BLaER1 treated with 17β-estradiol and CSF1 and Interleukin-3, amounts not matched to agents 10 nM and 100 nM (cell line): ENCODE measurements at regions not wholly inside any gene's neighbourhood (a gene's known extent, or its start where the extent isn't known, plus 50 kb on each side); places are given as distances from the start of the nearest gene placed in this dataset.

ENCODE experiments used
- H3K27ac ChIP-seq, 11 experiments: shearing (Covaris generic); formaldehyde crosslinking; 2 replicates each; pipeline ENCODE4 v1.8.1; 2022
- H3K27me3 ChIP-seq, 11 experiments: shearing (Covaris generic); formaldehyde crosslinking; 2 replicates each; pipeline ENCODE4 v1.8.1; 2022
- H3K36me3 ChIP-seq, 11 experiments: shearing (Covaris generic); formaldehyde crosslinking; 2 replicates each; pipeline ENCODE4 v1.8.1; 2022
- H3K4me1 ChIP-seq, 10 experiments: shearing (Covaris generic); formaldehyde crosslinking; 2 replicates each; pipeline ENCODE4 v1.8.1; 2022
- H3K4me2 ChIP-seq, 11 experiments: shearing (Covaris generic); formaldehyde crosslinking; 2 replicates each; pipeline ENCODE4 v1.8.1; 2022
- H3K4me3 ChIP-seq, 10 experiments: shearing (Covaris generic); formaldehyde crosslinking; 2 replicates each; pipeline ENCODE4 v1.8.1; 2022
- H3K9ac ChIP-seq, 11 experiments: shearing (Covaris generic); formaldehyde crosslinking; 2 replicates each; pipeline ENCODE4 v1.8.1; 2022
- H3K9me3 ChIP-seq, 11 experiments: shearing (Covaris generic); formaldehyde crosslinking; replicated peaks in 1 of 11; 2 replicates each; pipeline ENCODE4 v1.8.1; 2022
- H4K20me1 ChIP-seq, 11 experiments: shearing (Covaris generic); formaldehyde crosslinking; 2 replicates each; pipeline ENCODE4 v1.8.1; 2022
- Cebpa-rat ChIP-seq, 11 experiments: shearing (Covaris generic); IDR thresholded peaks; 2 replicates each; pipeline ENCODE4 v1.8.1; 2022

- H3K27ac ChIP-seq: no peak overlapping the region
- H3K9me3 ChIP-seq: peaks cover 0 to 11% (median 4%) of the 10 kb centered on the region in 11 experiments; a peak in 5 of 22 replicates
- H3K4me2 ChIP-seq: no peak overlapping the region
- TF ChIP-seq Cebpa-rat (IDR thresholded peaks at IDR 0.05): no peak
- no peaks in the 10 kb centered on the region for H4K20me1 ChIP-seq
- H3K9ac ChIP-seq: no peak overlapping the region
- no peaks in the 10 kb centered on the region for H3K4me1 ChIP-seq
- H3K4me3 ChIP-seq: no peak overlapping the region
- H3K27me3 ChIP-seq: no peaks in the 10 kb centered on the region
- no peaks in the 10 kb centered on the region for H3K36me3 ChIP-seq
Measured at GRCh38 chr9:78505546-78505945, 208.6 kb downstream of the PSAT1 start.

- Histone ChIP-seq H3K27ac (no peak overlapping the region), H3K4me3 (no peak overlapping the region), H3K4me2 (no peak overlapping the region), H3K27me3 (no peaks in the 10 kb centered on the region), H4K20me1 (no peaks in the 10 kb centered on the region), H3K9me3 (peaks cover 0 to 11% (median 5%) of the 10 kb centered on the region in 11 experiments; a peak in 7 of 22 replicates), H3K9ac (no peak overlapping the region), H3K4me1 (no peaks in the 10 kb centered on the region), H3K36me3 (no peaks in the 10 kb centered on the region)
- TF ChIP-seq Cebpa-rat (IDR thresholded peaks at IDR 0.05): no peak
Measured at GRCh38 chr9:78507037-78507436, 210.1 kb downstream of the PSAT1 start.

- peaks cover 0 to 9% (median 3%) of the 10 kb centered on the region in 11 experiments; a peak in 8 of 22 replicates for H3K9me3 ChIP-seq
- H4K20me1 ChIP-seq: no peaks in the 10 kb centered on the region
- H3K9ac ChIP-seq: no peak overlapping the region
- H3K4me1 ChIP-seq: no peaks in the 10 kb centered on the region
- H3K4me3 ChIP-seq: no peak overlapping the region
- TF ChIP-seq Cebpa-rat (IDR thresholded peaks at IDR 0.05): no peak
- no peaks in the 10 kb centered on the region for H3K36me3 ChIP-seq
- H3K4me2 ChIP-seq: no peak overlapping the region
- H3K27me3 ChIP-seq: no peaks in the 10 kb centered on the region
- no peak overlapping the region for H3K27ac ChIP-seq
Measured at GRCh38 chr9:78510035-78510434, 213.1 kb downstream of the PSAT1 start.

- peaks cover 18 to 27% (median 19%) of the 10 kb centered on the region in 11 experiments for H3K9me3 ChIP-seq
- H4K20me1 ChIP-seq: no peaks in the 10 kb centered on the region
- H3K9ac ChIP-seq: no peak overlapping the region
Measured at GRCh38 chr9:78515108-78515507, 218.2 kb downstream of the PSAT1 start.

GRCh38 chr9:78519786-78520185, 222.9 kb downstream of the PSAT1 start:
- Histone ChIP-seq H3K4me3 (no peak overlapping the region), H3K27me3 (no peaks in the 10 kb centered on the region), H3K9ac (no peak overlapping the region), H3K36me3 (peaks cover 0 to 5% (median 0%) of the 10 kb centered on the region in 11 experiments; a peak in 1 of 22 replicates), H4K20me1 (no peaks in the 10 kb centered on the region), H3K4me1 (no peaks in the 10 kb centered on the region), H3K9me3 (peaks cover 32 to 47% (median 36%) of the 10 kb centered on the region in 11 experiments), H3K27ac (no peak overlapping the region), H3K4me2 (no peak overlapping the region)
- TF ChIP-seq Cebpa-rat (IDR thresholded peaks at IDR 0.05): no peak

More at GRCh38 chr9:78515108-78515507, 218.2 kb downstream of the PSAT1 start:
- Histone ChIP-seq H3K4me2 (no peak overlapping the region), H3K4me1 (no peaks in the 10 kb centered on the region), H3K27ac (no peak overlapping the region), H3K36me3 (peaks cover 0 to 1% (median 0%) of the 10 kb centered on the region in 11 experiments; a peak in 1 of 22 replicates), H3K4me3 (no peak overlapping the region), H3K27me3 (no peaks in the 10 kb centered on the region)
- TF ChIP-seq Cebpa-rat (IDR thresholded peaks at IDR 0.05): no peak

- Histone ChIP-seq H3K9me3 (peaks cover 32 to 43% (median 36%) of the 10 kb centered on the region in 11 experiments), H3K27ac (no peak overlapping the region), H3K4me3 (no peak overlapping the region), H3K27me3 (no peaks in the 10 kb centered on the region), H3K36me3 (peaks cover 0 to 5% (median 0%) of the 10 kb centered on the region in 11 experiments; a peak in 1 of 22 replicates), H3K9ac (no peak overlapping the region), H3K4me1 (no peaks in the 10 kb centered on the region), H4K20me1 (no peaks in the 10 kb centered on the region), H3K4me2 (no peak overlapping the region)
- TF ChIP-seq Cebpa-rat (IDR thresholded peaks at IDR 0.05): no peak
Measured at GRCh38 chr9:78521680-78522079, 224.8 kb downstream of the PSAT1 start.

GRCh38 chr9:78525986-78526560, 229.1 kb downstream of the PSAT1 start:
- Histone ChIP-seq H3K4me1 (no peaks in the 10 kb centered on the region), H4K20me1 (no peaks in the 10 kb centered on the region), H3K9me3 (peaks cover 3 to 14% (median 8%) of the 10 kb centered on the region in 11 experiments; a peak in 21 of 22 replicates), H3K9ac (no peak overlapping the region), H3K27me3 (no peaks in the 10 kb centered on the region), H3K36me3 (no peaks in the 10 kb centered on the region), H3K4me3 (no peak overlapping the region), H3K4me2 (no peak overlapping the region), H3K27ac (no peak overlapping the region)
- no peak for TF ChIP-seq Cebpa-rat (IDR thresholded peaks at IDR 0.05)

- Histone ChIP-seq H3K4me3 (no peak overlapping the region), H3K27ac (no peak overlapping the region), H4K20me1 (no peaks in the 10 kb centered on the region), H3K4me2 (no peak overlapping the region), H3K9me3 (peaks cover 0 to 4% (median 0%) of the 10 kb centered on the region in 11 experiments; a peak in 1 of 22 replicates), H3K9ac (no peak overlapping the region), H3K27me3 (no peaks in the 10 kb centered on the region), H3K36me3 (no peaks in the 10 kb centered on the region), H3K4me1 (no peaks in the 10 kb centered on the region)
- no peak for TF ChIP-seq Cebpa-rat (IDR thresholded peaks at IDR 0.05)
Measured at GRCh38 chr9:78533500-78533899, 236.6 kb downstream of the PSAT1 start.

GRCh38 chr9:78539188-78539587, 242.3 kb downstream of the PSAT1 start:
- Histone ChIP-seq H3K4me2 (no peak overlapping the region), H4K20me1 (no peaks in the 10 kb centered on the region), H3K4me3 (no peak overlapping the region), H3K9ac (no peak overlapping the region), H3K36me3 (no peaks in the 10 kb centered on the region), H3K27me3 (no peaks in the 10 kb centered on the region), H3K4me1 (no peaks in the 10 kb centered on the region), H3K27ac (no peak overlapping the region), H3K9me3 (peaks cover 0 to 4% (median 0%) of the 10 kb centered on the region in 11 experiments; a peak in 1 of 22 replicates)
- no peak for TF ChIP-seq Cebpa-rat (IDR thresholded peaks at IDR 0.05)

- Histone ChIP-seq H3K27me3 (no peaks in the 10 kb centered on the region), H3K4me3 (no peak overlapping the region), H3K4me1 (no peaks in the 10 kb centered on the region), H4K20me1 (no peaks in the 10 kb centered on the region), H3K36me3 (no peaks in the 10 kb centered on the region), H3K9ac (no peak overlapping the region), H3K27ac (no peak overlapping the region), H3K4me2 (no peak overlapping the region), H3K9me3 (peaks cover 0 to 1% (median 0%) of the 10 kb centered on the region in 11 experiments; a peak in 1 of 22 replicates)
- no peak for TF ChIP-seq Cebpa-rat (IDR thresholded peaks at IDR 0.05)
Measured at GRCh38 chr9:78539904-78540303, 243.0 kb downstream of the PSAT1 start.
